Pancreas (tissue), 10 donors: ENCODE measurements at regions not wholly inside any gene's neighbourhood (a gene's known extent, or its start where the extent isn't known, plus 50 kb on each side); places are given as distances from the start of the nearest gene placed in this dataset.

ENCODE experiments used
- ATAC-seq, 4 donors: fragments of 200-7000 bp; cut with Tn5 transposase; one replicate each; pipeline versions ENCODE4 v1.8.0 to v1.9.1; 2020; ENCODE audit warnings: mild to moderate bottlenecking in 4 of 4, moderate library complexity in 4 of 4
- DNase-seq, 6 donors: peaks; one replicate each; pipeline ENCODE4 v3.0.0-alpha.2; 2020
- FAIRE-seq: peaks from 2 replicates; lab custom pipeline; 2012; peaks lifted over from hg19 to GRCh38; lab: Jason Lieb, UNC
- H3K27ac ChIP-seq, 4 donors: fragments of 200-600 bp; sonication (generic); 1 replicate in 3 of 4; 2 replicates in 1 of 4; pipeline versions ENCODE4 v1.5.0 to v1.8.0; 2020
- H3K27me3 ChIP-seq, 4 donors: fragments of 200-600 bp; one replicate each; pipeline ENCODE4 v1.8.0; 2021
- H3K36me3 ChIP-seq, 3 donors: fragments of 200-600 bp; sonication (generic) in 1 of 3; one replicate each; pipeline versions ENCODE4 v1.5.0 to v1.8.0; 2020 to 2021
- H3K4me1 ChIP-seq, 3 donors: fragments of 200-600 bp; one replicate each; pipeline ENCODE4 v1.8.0; 2021
- H3K4me3 ChIP-seq, 4 donors: fragments of 200-600 bp; sonication (generic) in 2 of 4; one replicate each; pipeline versions ENCODE4 v1.5.0 to v1.8.0; 2020 to 2021
- H3K9me3 ChIP-seq, 4 donors: fragments of 200-600 bp; one replicate each; pipeline ENCODE4 v1.8.0; 2021
- CTCF ChIP-seq, 4 donors: fragments of 200-600 bp; sonication (generic) in 3 of 4; IDR thresholded peaks; one replicate each; pipeline versions ENCODE4 v1.5.0 to v1.8.0; 2021; ENCODE audit warnings: antibody characterized with exemption in 4 of 4
- WGBS, 2 donors: extraction: QIAGEN DNeasy Blood & Tissue Kit; methylation state at CpG; one replicate each; pipeline ENCODE4 v1.1.7; 2013; 5-methylcytosine and 5-hydroxymethylcytosine counted together
- intact Hi-C, 3 donors: fragments of 100-400 bp; cut with DNase I; formaldehyde crosslinking; loops; one replicate each; pipeline versions ENCODE4 v1.11.1 to v1.14.2; 2022
- donor health status: healthy with polysubstance abuse.
- donor health status: DM: no; HTN: no; CAD: no; lungs with moderate emphysema.
- donor health status: DM: no; HTN: no; CAD: no.
- donor health status: control.
- donor health status: control.
- donor health status: Bipolar disorder and iron deficiency.
- donor health status: DM: yes; HTN: yes; CAD: no.
- donor health status: DM: no; HTN: no; CAD: no.
- donor health status: DM: no; HTN: no; CAD: no.
- donor health status: DM: yes; HTN: yes; CAD: no.

- no peak for FAIRE-seq
- Histone ChIP-seq H3K27me3 (no peaks in the 10 kb centered on the region), H3K27ac (no peak overlapping the region), H3K4me3 (no peak overlapping the region), H3K9me3 (no peaks in the 10 kb centered on the region), H3K4me1 (no peaks in the 10 kb centered on the region), H3K36me3 (no peaks in the 10 kb centered on the region)
- no peak for DNase-seq
- intact Hi-C loops, result no loop called here
- no peak for ATAC-seq
- no peak for TF ChIP-seq CTCF (IDR thresholded peaks at IDR 0.05)
- 62 to 73% methylated on average over 2 of the region's 2 CpGs for WGBS, 2 donors
Measured at GRCh38 chr10:47091421-47091820, 180.2 kb downstream of the PTPN20 start.

GRCh38 chr10:47092376-47092775, 181.1 kb downstream of the PTPN20 start:
- H3K27ac ChIP-seq, result no peak overlapping the region
- FAIRE-seq (no peak), ATAC-seq (no peak), DNase-seq (no peak)
- H3K4me3 ChIP-seq, result no peak overlapping the region
- no peaks in the 10 kb centered on the region for H3K36me3 ChIP-seq
- no peaks in the 10 kb centered on the region for H3K27me3 ChIP-seq
- H3K9me3 ChIP-seq, result no peaks in the 10 kb centered on the region
- no peaks in the 10 kb centered on the region for H3K4me1 ChIP-seq
- WGBS, 2 donors, result 83 to 96% methylated on average over 4 of the region's 4 CpGs
- no peak for TF ChIP-seq CTCF (IDR thresholded peaks at IDR 0.05)
- intact Hi-C loops, result no loop called here

- DNase-seq, result no peak
- H3K4me1 ChIP-seq, result no peaks in the 10 kb centered on the region
- no peak for TF ChIP-seq CTCF (IDR thresholded peaks at IDR 0.05)
- intact Hi-C loops, result no loop called here
- H3K27me3 ChIP-seq, result no peaks in the 10 kb centered on the region
- no peak overlapping the region for H3K27ac ChIP-seq
- 75% methylated on average over 5 of the region's 5 CpGs for WGBS, 2 donors
- no peak overlapping the region for H3K4me3 ChIP-seq
- no peaks in the 10 kb centered on the region for H3K9me3 ChIP-seq
- ATAC-seq, result no peak
- FAIRE-seq, result no peak
- no peaks in the 10 kb centered on the region for H3K36me3 ChIP-seq
Measured at GRCh38 chr10:47092831-47093230, 181.6 kb downstream of the PTPN20 start.

DNA sequence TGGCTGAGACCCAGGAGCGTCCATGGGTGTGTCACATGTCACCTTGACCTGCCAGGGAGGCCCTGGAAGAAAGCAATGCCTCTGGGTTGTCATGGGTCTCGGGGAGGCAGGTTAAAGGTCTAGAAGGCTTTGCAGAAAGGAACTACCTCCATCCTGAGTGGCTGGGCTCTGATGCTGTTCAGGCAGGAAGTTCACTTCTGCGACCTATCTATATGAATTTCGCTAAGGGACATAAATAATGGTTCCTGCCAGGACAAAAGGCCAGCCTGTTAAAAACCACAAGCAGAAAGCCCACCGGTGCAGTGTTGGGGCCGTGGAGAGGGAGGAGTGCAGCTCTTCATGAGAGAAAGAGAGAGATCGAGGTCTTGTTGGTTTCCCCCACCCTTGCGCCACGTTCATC, 182.9 kb downstream of the PTPN20 start:
- intact Hi-C loops, result no loop called here

DNA sequence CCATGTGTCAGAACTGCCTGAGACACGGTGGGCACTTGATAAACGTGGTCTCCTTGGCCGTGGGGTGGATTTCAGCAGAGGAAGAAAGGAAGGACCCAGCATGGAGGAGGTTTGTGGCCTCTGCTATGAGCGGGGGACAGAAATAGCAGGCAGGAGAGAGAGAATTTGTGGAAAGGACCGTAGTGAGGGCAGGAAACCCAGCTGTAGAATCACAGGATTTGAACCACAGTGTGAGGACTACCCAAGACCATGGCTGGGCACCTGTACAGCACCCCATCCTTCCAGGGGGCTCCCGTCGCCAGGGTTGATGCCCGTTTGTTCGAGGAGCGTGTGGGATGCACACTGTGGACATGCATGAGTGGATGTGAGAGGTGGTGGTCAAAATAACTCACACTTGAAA, 183.4 kb downstream of the PTPN20 start:
- Histone ChIP-seq H3K4me3 (no peak overlapping the region), H3K4me1 (no peaks in the 10 kb centered on the region), H3K27ac (no peak overlapping the region), H3K36me3 (no peaks in the 10 kb centered on the region), H3K9me3 (no peaks in the 10 kb centered on the region), H3K27me3 (no peaks in the 10 kb centered on the region)
- ATAC-seq, result no peak
- no peak for DNase-seq
- no peak for FAIRE-seq
- no peak for TF ChIP-seq CTCF (IDR thresholded peaks at IDR 0.05)
- 78 to 80% methylated on average over 10 of the region's 10 CpGs for WGBS, 2 donors
- intact Hi-C loops, result no loop called here

More for the DNA sequence above, 182.9 kb downstream of the PTPN20 start:
- WGBS, 2 donors, result 78 to 83% methylated on average over 9 of the region's 9 CpGs
- no peak overlapping the region for H3K4me3 ChIP-seq
- no peak for TF ChIP-seq CTCF (IDR thresholded peaks at IDR 0.05)
- DNase-seq (no peak), FAIRE-seq (no peak), ATAC-seq (no peak)
- H3K4me1 ChIP-seq, result no peaks in the 10 kb centered on the region
- no peaks in the 10 kb centered on the region for H3K9me3 ChIP-seq
- H3K27ac ChIP-seq, result no peak overlapping the region
- H3K36me3 ChIP-seq, result no peaks in the 10 kb centered on the region
- H3K27me3 ChIP-seq, result no peaks in the 10 kb centered on the region
